ENCODE measurements at regions not wholly inside any gene's neighbourhood (a gene's known extent, or its start where the extent isn't known, plus 50 kb on each side); places are given as distances from the start of the nearest gene placed in this dataset.

DNA sequence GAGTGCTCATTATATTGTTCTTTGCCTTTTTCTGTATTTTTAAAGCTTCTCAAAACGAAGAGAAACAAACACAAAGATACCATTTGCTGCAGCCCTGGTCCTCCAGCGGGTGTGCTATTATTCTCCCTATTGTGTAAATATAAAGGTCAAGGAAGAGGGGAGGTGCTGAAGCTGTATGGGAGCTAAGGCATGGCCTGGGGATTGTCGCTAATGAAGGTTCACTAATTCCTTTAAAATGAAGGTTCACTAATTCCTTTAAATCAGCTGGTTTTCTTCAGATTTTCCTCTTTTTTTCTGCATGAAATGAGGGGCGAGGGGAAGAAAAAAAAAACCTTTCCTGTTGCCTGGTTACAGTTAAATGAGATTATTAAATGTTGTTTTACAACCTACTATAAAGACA lies 74.5 kb upstream of the MAP1B start:
- TF ChIP-seq CTCF (IDR thresholded peaks at IDR 0.05) = no peak
- TF ChIP-seq POLR2A (IDR thresholded peaks at IDR 0.05) = no peak
